ENCODE measurements at regions not wholly inside any gene's neighbourhood (a gene's known extent, or its start where the extent isn't known, plus 50 kb on each side); places are given as distances from the start of the nearest gene placed in this dataset.

GRCh38 chr6:126605089-126605488 is 265.2 kb downstream of the CENPW start:
- no peak for TF ChIP-seq POLR2A (IDR thresholded peaks at IDR 0.05)
- TF ChIP-seq CTCF (IDR thresholded peaks at IDR 0.05) = no peak
